H9 (cell line): ENCODE measurements at regions not wholly inside any gene's neighbourhood (a gene's known extent, or its start where the extent isn't known, plus 50 kb on each side); places are given as distances from the start of the nearest gene placed in this dataset.

ENCODE experiments used
- DNase-seq: peaks from one replicate; pipeline ENCODE4 v3.0.0-alpha.2; 2017
- H2AFZ ChIP-seq: one replicate; pipeline ENCODE4 v1.6.1; 2013; ENCODE audit warnings: mild to moderate bottlenecking, low read length, control low read depth, moderate library complexity
- H2AK5ac ChIP-seq: 2 replicates; pipeline ENCODE4 v1.6.1; 2013; ENCODE audit warnings: low read length, control low read depth, mixed read lengths; ENCODE audit not compliant: insufficient read length
- H2BK120ac ChIP-seq: one replicate; pipeline ENCODE4 v1.6.1; 2013; ENCODE audit warnings: low read depth, mild to moderate bottlenecking, low read length, control low read depth, inconsistent platforms; ENCODE audit not compliant: poor library complexity, severe bottlenecking
- H2BK12ac ChIP-seq: 2 replicates; pipeline ENCODE4 v1.6.1; 2013; ENCODE audit warnings: low read length, control low read depth, mixed read lengths, low read depth; ENCODE audit not compliant: insufficient read length
- H2BK15ac ChIP-seq: 2 replicates; pipeline ENCODE4 v1.6.1; 2013; ENCODE audit warnings: low read depth, low read length, control low read depth
- H2BK20ac ChIP-seq: one replicate; pipeline ENCODE4 v1.6.1; 2013; ENCODE audit warnings: low read depth, mild to moderate bottlenecking, low read length, control low read depth, inconsistent platforms; ENCODE audit not compliant: poor library complexity, severe bottlenecking
- H2BK5ac ChIP-seq: 2 replicates; pipeline ENCODE4 v1.6.1; 2013; ENCODE audit warnings: low read length, control low read depth, mixed read lengths; ENCODE audit not compliant: insufficient read length
- H3K14ac ChIP-seq: 2 replicates; pipeline ENCODE4 v1.6.1; 2013; ENCODE audit warnings: low read length, control low read depth; ENCODE audit not compliant: insufficient read depth
- H3K18ac ChIP-seq: 2 replicates; pipeline ENCODE4 v1.6.1; 2013; ENCODE audit warnings: low read depth, mild to moderate bottlenecking, mixed read lengths, low read length, control low read depth; ENCODE audit not compliant: insufficient read length
- H3K23ac ChIP-seq: 2 replicates; pipeline ENCODE4 v1.6.1; 2013; ENCODE audit warnings: low read length, control low read depth, mixed read lengths, low read depth; ENCODE audit not compliant: insufficient read length
- H3K23me2 ChIP-seq: 2 replicates; pipeline ENCODE4 v1.6.1; 2013; ENCODE audit warnings: low read depth, mild to moderate bottlenecking, mixed read lengths, low read length, control low read depth; ENCODE audit not compliant: insufficient read length, poor library complexity, severe bottlenecking
- H3K27ac ChIP-seq: 2 replicates; pipeline ENCODE4 v1.5.1; 2013; ENCODE audit warnings: low read length, control low read depth, mixed read lengths, low read depth; ENCODE audit not compliant: insufficient read length
- H3K27me3 ChIP-seq: 2 replicates; pipeline ENCODE4 v1.6.1; 2013; ENCODE audit warnings: low read length, control low read depth, inconsistent platforms; ENCODE audit not compliant: insufficient read depth
- H3K4ac ChIP-seq: 2 replicates; pipeline ENCODE4 v1.6.1; 2013; ENCODE audit warnings: low read depth, mild to moderate bottlenecking, control low read depth, inconsistent platforms, low read length, moderate library complexity
- H3K4me1 ChIP-seq: 2 replicates; pipeline ENCODE4 v1.6.1; 2013; ENCODE audit warnings: low read length, control low read depth, inconsistent platforms; ENCODE audit not compliant: insufficient read depth
- H3K4me2 ChIP-seq: 2 replicates; pipeline ENCODE4 v1.6.1; 2013; ENCODE audit warnings: low read length, control low read depth, mixed read lengths; ENCODE audit not compliant: insufficient read length, insufficient read depth
- H3K56ac ChIP-seq: 2 replicates; pipeline ENCODE4 v1.6.1; 2013; ENCODE audit warnings: low read depth, mild to moderate bottlenecking, mixed read lengths, low read length, control low read depth; ENCODE audit not compliant: insufficient read length
- H3K79me1 ChIP-seq: 2 replicates; pipeline ENCODE4 v1.6.1; 2013; ENCODE audit warnings: low read depth, mild to moderate bottlenecking, moderate library complexity, low read length, control low read depth, inconsistent platforms; ENCODE audit not compliant: insufficient read depth, poor library complexity, severe bottlenecking
- H3K79me2 ChIP-seq: 2 replicates; pipeline ENCODE4 v1.6.1; 2013; ENCODE audit warnings: low read length, control low read depth, inconsistent platforms; ENCODE audit not compliant: insufficient read depth
- H3K9ac ChIP-seq: 2 replicates; pipeline ENCODE4 v1.6.1; 2013; ENCODE audit warnings: low read length, control low read depth, mixed read lengths; ENCODE audit not compliant: insufficient read length; ENCODE audit errors: extremely low read depth
- H3K9me3 ChIP-seq: one replicate; pipeline ENCODE4 v1.6.1; 2013; ENCODE audit warnings: low read depth, low read length, inconsistent platforms; ENCODE audit not compliant: control insufficient read depth
- H3T11ph ChIP-seq: one replicate; pipeline ENCODE4 v1.6.1; 2013; ENCODE audit warnings: mild to moderate bottlenecking, low read length, control low read depth, inconsistent platforms
- H4K20me1 ChIP-seq: one replicate; pipeline ENCODE4 v1.6.1; 2013; ENCODE audit not compliant: control insufficient read depth, insufficient read length, insufficient read depth
- H4K5ac ChIP-seq: 2 replicates; pipeline ENCODE4 v1.6.1; 2013; ENCODE audit warnings: low read depth, mild to moderate bottlenecking, mixed read lengths, low read length, control low read depth; ENCODE audit not compliant: insufficient read length
- H4K8ac ChIP-seq: replicated peaks from 2 replicates; pipeline ENCODE4 v1.6.1; 2013; ENCODE audit warnings: low read length, control low read depth, mixed read lengths, low read depth; ENCODE audit not compliant: insufficient read length
- H4K91ac ChIP-seq: 2 replicates; pipeline ENCODE4 v1.6.1; 2013; ENCODE audit warnings: low read depth, mild to moderate bottlenecking, moderate library complexity, mixed read lengths, low read length, control low read depth; ENCODE audit not compliant: insufficient read length
- H3K27ac Mint-ChIP-seq, 3 experiments: 2 replicates in 2 of 3; 3 replicates in 1 of 3; pipeline ENCODE4 v1.8.0; 2020 to 2021; ENCODE audit warnings: mixed read lengths in 3 of 3, mild to moderate bottlenecking in 1 of 3, moderate library complexity in 1 of 3
- H3K27me3 Mint-ChIP-seq: 2 replicates; pipeline ENCODE4 v1.8.0; 2021; ENCODE audit warnings: low read depth, mild to moderate bottlenecking, moderate library complexity, mixed read lengths
- H3K36me3 Mint-ChIP-seq, 3 experiments: 2 replicates in 2 of 3; 3 replicates in 1 of 3; pipeline ENCODE4 v1.8.0; 2020 to 2021; ENCODE audit warnings: low read depth in 3 of 3, mixed read lengths in 3 of 3; ENCODE audit not compliant: insufficient read depth in 1 of 3
- H3K4me1 Mint-ChIP-seq, 2 experiments: 2 replicates each; pipeline ENCODE4 v1.8.0; 2020; ENCODE audit warnings: mixed read lengths in 2 of 2
- H3K4me3 Mint-ChIP-seq, 2 experiments: 2 replicates in 1 of 2; 3 replicates in 1 of 2; pipeline ENCODE4 v1.8.0; 2020 to 2021; ENCODE audit warnings: mild to moderate bottlenecking in 2 of 2, mixed read lengths in 2 of 2, moderate library complexity in 1 of 2
- H3K9me3 Mint-ChIP-seq, 2 experiments: 2 replicates in 1 of 2; 3 replicates in 1 of 2; pipeline ENCODE4 v1.8.0; 2020; ENCODE audit warnings: mild to moderate bottlenecking in 2 of 2, mixed read lengths in 2 of 2, moderate library complexity in 1 of 2
- WGBS: extraction: QIAGEN DNeasy Blood & Tissue Kit; methylation state at CpG from one replicate; pipeline ENCODE4 v1.1.7; 2013; ENCODE audit warnings: missing lambda C conversion rate, low lambda C conversion rate, mixed read lengths; ENCODE audit not compliant: insufficient read length; ENCODE audit errors: extremely low coverage; 5-methylcytosine and 5-hydroxymethylcytosine counted together
- TF ChIP-seq, protein P1 (sequence below): fragments of 200-600 bp; sonication (generic); conservative IDR thresholded peaks from 3 replicates; pipeline ENCODE4 v1.8.0; 2021; ENCODE audit warnings: antibody characterized with exemption, mild to moderate bottlenecking

DNA sequence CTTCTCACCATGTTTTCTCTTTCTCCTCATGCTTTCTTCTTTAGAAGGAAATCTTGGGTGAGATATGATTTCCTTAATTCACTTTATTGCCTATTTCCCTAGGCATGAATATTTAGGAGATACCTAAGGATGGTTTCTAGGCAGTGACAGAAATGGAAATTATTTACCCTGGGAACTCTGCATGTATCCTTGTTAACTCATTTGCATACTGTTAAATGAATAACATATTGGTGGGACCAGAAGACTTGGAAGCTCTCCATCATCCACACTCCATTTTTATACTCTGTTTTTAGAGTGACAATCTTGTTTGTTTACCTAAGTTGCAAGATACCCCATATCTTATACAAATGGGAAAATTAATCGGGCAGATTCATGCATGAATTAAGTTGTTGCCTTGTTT is 285.7 kb downstream of the RNF144B start:
- H3K9ac ChIP-seq, result no peak overlapping the region

More for the DNA sequence above, 285.7 kb downstream of the RNF144B start:
- no peak overlapping the region for H2BK5ac ChIP-seq
- no peak overlapping the region for H3K4ac ChIP-seq
- H2BK15ac ChIP-seq, result no peak overlapping the region
- Mint-ChIP-seq H3K9me3 (no peaks in the 10 kb centered on the region), H3K4me1 (no peaks in the 10 kb centered on the region), H3K27ac (no peak overlapping the region), H3K27me3 (no peaks in the 10 kb centered on the region), H3K4me3 (no peak overlapping the region), H3K36me3 (no peaks in the 10 kb centered on the region)
- no peaks in the 10 kb centered on the region for H4K20me1 ChIP-seq
- no peaks in the 10 kb centered on the region for H3K4me1 ChIP-seq
- no peaks in the 10 kb centered on the region for H3K79me2 ChIP-seq
- no peak overlapping the region for H3T11ph ChIP-seq
- TF ChIP-seq, protein P1, sequence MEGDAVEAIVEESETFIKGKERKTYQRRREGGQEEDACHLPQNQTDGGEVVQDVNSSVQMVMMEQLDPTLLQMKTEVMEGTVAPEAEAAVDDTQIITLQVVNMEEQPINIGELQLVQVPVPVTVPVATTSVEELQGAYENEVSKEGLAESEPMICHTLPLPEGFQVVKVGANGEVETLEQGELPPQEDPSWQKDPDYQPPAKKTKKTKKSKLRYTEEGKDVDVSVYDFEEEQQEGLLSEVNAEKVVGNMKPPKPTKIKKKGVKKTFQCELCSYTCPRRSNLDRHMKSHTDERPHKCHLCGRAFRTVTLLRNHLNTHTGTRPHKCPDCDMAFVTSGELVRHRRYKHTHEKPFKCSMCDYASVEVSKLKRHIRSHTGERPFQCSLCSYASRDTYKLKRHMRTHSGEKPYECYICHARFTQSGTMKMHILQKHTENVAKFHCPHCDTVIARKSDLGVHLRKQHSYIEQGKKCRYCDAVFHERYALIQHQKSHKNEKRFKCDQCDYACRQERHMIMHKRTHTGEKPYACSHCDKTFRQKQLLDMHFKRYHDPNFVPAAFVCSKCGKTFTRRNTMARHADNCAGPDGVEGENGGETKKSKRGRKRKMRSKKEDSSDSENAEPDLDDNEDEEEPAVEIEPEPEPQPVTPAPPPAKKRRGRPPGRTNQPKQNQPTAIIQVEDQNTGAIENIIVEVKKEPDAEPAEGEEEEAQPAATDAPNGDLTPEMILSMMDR, result no peak
- DNase-seq, result no peak
- H3K56ac ChIP-seq, result no peak overlapping the region
- no peak overlapping the region for H2BK120ac ChIP-seq
- H3K18ac ChIP-seq, result no peak overlapping the region
- no peaks in the 10 kb centered on the region for H3K23me2 ChIP-seq
- H3K14ac ChIP-seq, result no peak overlapping the region
- H3K4me2 ChIP-seq, result no peak overlapping the region
- H2AK5ac ChIP-seq, result no peak overlapping the region
- no peak overlapping the region for H4K8ac ChIP-seq
- no peak overlapping the region for H2AFZ ChIP-seq
- WGBS, result no CpG with 5 or more reads among the region's 1 CpG
- H3K9me3 ChIP-seq, result no peaks in the 10 kb centered on the region
- H3K27me3 ChIP-seq, result no peaks in the 10 kb centered on the region
- no peak overlapping the region for H4K5ac ChIP-seq
- no peak overlapping the region for H3K23ac ChIP-seq
- no peak overlapping the region for H3K27ac ChIP-seq
- H2BK12ac ChIP-seq, result no peak overlapping the region
- H4K91ac ChIP-seq, result no peak overlapping the region
- H2BK20ac ChIP-seq, result no peak overlapping the region
- H3K79me1 ChIP-seq, result no peaks in the 10 kb centered on the region
